Trophoblast cell (in vitro differentiated cells and primary cell): ENCODE measurements at regions not wholly inside any gene's neighbourhood (a gene's known extent, or its start where the extent isn't known, plus 50 kb on each side); places are given as distances from the start of the nearest gene placed in this dataset.

Experiments used
- DNase-seq, 2 donors: peaks; one replicate each; pipeline ENCODE4 v3.0.0-alpha.2; 2016
- H2AFZ ChIP-seq: 2 replicates; pipeline ENCODE4 v1.6.1; 2013; ENCODE audit warnings: low read length, moderate library complexity, mild to moderate bottlenecking; ENCODE audit not compliant: insufficient read depth, poor library complexity
- H2AK5ac ChIP-seq: 2 replicates; pipeline ENCODE4 v1.6.1; 2013; ENCODE audit warnings: mild to moderate bottlenecking, low read length
- H2BK120ac ChIP-seq: 2 replicates; pipeline ENCODE4 v1.6.1; 2013; ENCODE audit warnings: low read length, mild to moderate bottlenecking, moderate library complexity; ENCODE audit not compliant: insufficient read depth, poor library complexity
- H2BK12ac ChIP-seq: 2 replicates; pipeline ENCODE4 v1.6.1; 2013; ENCODE audit warnings: mild to moderate bottlenecking, low read length, moderate library complexity
- H2BK5ac ChIP-seq: 2 replicates; pipeline ENCODE4 v1.6.1; 2013; ENCODE audit warnings: low read length, low read depth, moderate library complexity, mild to moderate bottlenecking; ENCODE audit not compliant: poor library complexity
- H3K14ac ChIP-seq: 2 replicates; pipeline ENCODE4 v1.6.1; 2013; ENCODE audit warnings: mild to moderate bottlenecking, low read length
- H3K18ac ChIP-seq: 2 replicates; pipeline ENCODE4 v1.6.1; 2013; ENCODE audit warnings: mild to moderate bottlenecking, low read length
- H3K23ac ChIP-seq: 2 replicates; pipeline ENCODE4 v1.6.1; 2013; ENCODE audit warnings: low read length
- H3K27ac ChIP-seq: 2 replicates; pipeline ENCODE4 v1.5.1; 2013; ENCODE audit warnings: low read depth, mild to moderate bottlenecking, inconsistent platforms, low read length, moderate library complexity
- H3K27me3 ChIP-seq: 2 replicates; pipeline ENCODE4 v1.6.1; 2013; ENCODE audit warnings: inconsistent platforms, mild to moderate bottlenecking, low read length, moderate library complexity; ENCODE audit not compliant: insufficient read depth
- H3K36me3 ChIP-seq, 2 experiments: 1 replicate in 1 of 2; 2 replicates in 1 of 2; pipeline ENCODE4 v1.6.1; 2013; ENCODE audit warnings: low read length in 2 of 2, mild to moderate bottlenecking in 2 of 2, moderate library complexity in 1 of 2; ENCODE audit not compliant: insufficient read depth in 2 of 2, control insufficient read depth in 1 of 2
- H3K4ac ChIP-seq: 2 replicates; pipeline ENCODE4 v1.6.1; 2013; ENCODE audit warnings: low read depth, mild to moderate bottlenecking, low read length, moderate library complexity
- H3K4me1 ChIP-seq, 2 experiments: 1 replicate in 1 of 2; 2 replicates in 1 of 2; pipeline ENCODE4 v1.6.1; 2013; ENCODE audit warnings: low read length in 2 of 2, mild to moderate bottlenecking in 2 of 2, moderate library complexity in 1 of 2; ENCODE audit not compliant: insufficient read depth in 2 of 2, control insufficient read depth in 1 of 2
- H3K4me2 ChIP-seq: 2 replicates; pipeline ENCODE4 v1.6.1; 2013; ENCODE audit warnings: inconsistent platforms, mild to moderate bottlenecking, low read length, moderate library complexity
- H3K4me3 ChIP-seq: 2 replicates; pipeline ENCODE4 v1.5.1; 2013; ENCODE audit warnings: mild to moderate bottlenecking, low read depth, low read length, inconsistent platforms
- H3K79me1 ChIP-seq: one replicate; pipeline ENCODE4 v1.6.1; 2013; ENCODE audit warnings: low read length
- H3K79me2 ChIP-seq: 2 replicates; pipeline ENCODE4 v1.6.1; 2013; ENCODE audit warnings: low read length, mild to moderate bottlenecking; ENCODE audit not compliant: control insufficient read depth, insufficient read depth, poor library complexity
- H3K9ac ChIP-seq: 2 replicates; pipeline ENCODE4 v1.6.1; 2013; ENCODE audit warnings: mild to moderate bottlenecking, low read length
- H3K9me3 ChIP-seq: 2 replicates; pipeline ENCODE4 v1.6.1; 2013; ENCODE audit warnings: low read depth, mild to moderate bottlenecking, control low read depth, inconsistent platforms, low read length; ENCODE audit not compliant: insufficient read depth
- H4K12ac ChIP-seq: 2 replicates; pipeline ENCODE4 v1.6.1; 2013; ENCODE audit warnings: low read depth, mild to moderate bottlenecking, low read length, moderate library complexity
- H4K8ac ChIP-seq: 2 replicates; pipeline ENCODE4 v1.6.1; 2013; ENCODE audit warnings: low read depth, mild to moderate bottlenecking, low read length, moderate library complexity
- H4K91ac ChIP-seq: one replicate; pipeline ENCODE4 v1.6.1; 2013; ENCODE audit warnings: low read depth, mild to moderate bottlenecking, low read length, moderate library complexity
- WGBS: extraction: QIAGEN DNeasy Blood & Tissue Kit; methylation state at CpG from one replicate; pipeline ENCODE4 v1.1.7; 2013; ENCODE audit warnings: missing lambda C conversion rate; ENCODE audit not compliant: insufficient read length, insufficient coverage; ENCODE audit errors: extremely low coverage; 5-methylcytosine and 5-hydroxymethylcytosine counted together

DNA sequence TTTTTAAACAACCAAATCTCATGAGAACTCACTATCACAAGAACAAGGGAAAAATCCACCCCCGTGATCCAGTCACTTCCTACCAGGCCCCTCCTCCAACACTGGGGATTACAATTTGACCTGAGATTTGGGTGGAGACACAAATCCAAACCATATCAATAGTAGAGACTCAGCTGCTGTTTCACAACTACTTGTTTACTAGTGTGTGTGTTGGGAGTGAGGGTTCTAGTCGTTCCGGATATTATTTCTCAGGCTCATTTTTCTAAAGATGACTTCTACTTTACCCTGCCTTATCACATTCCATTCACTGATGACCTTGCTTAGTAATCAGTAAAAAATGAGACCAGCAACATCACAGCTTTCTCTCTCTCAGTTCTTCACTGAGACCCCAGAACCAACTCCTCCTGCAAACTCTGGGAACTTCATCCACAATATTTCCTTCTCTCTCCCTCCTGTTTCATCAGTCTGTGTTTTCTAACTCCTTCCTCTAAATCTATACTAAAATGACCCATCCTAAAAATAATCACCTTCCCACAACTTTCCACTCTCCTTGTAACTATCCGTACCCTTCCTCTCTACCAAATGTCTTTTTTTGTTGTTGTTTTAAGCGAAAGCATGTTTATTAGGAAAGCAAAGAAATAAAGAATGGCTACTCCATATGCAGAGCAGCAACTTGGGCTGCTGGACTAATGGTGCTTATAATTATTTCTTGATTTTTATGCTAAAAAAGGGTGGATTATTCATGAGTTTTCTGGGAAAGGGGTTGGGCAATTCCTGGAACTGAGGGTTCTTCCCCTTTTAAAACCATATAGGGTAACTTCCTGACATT lies 121.5 kb upstream of the SPRY4 start:
- Histone ChIP-seq H4K8ac (no peak overlapping the region), H3K27ac (peak overlapping the region; percentile 26), H3K79me1 (no peaks in the 10 kb centered on the region), H3K4ac (no peak overlapping the region), H2BK12ac (no peak overlapping the region), H3K4me1 (peaks cover 0 to 3% of the 10 kb centered on the region in 2 experiments), H3K4me2 (no peak overlapping the region), H3K18ac (no peak overlapping the region), H3K23ac (no peak overlapping the region), H2AFZ (no peak overlapping the region), H4K91ac (no peak overlapping the region), H3K9me3 (peaks cover 1% of the 10 kb centered on the region), H4K12ac (no peak overlapping the region), H3K79me2 (no peaks in the 10 kb centered on the region), H3K36me3 (no peaks in the 10 kb centered on the region), H2BK5ac (no peak overlapping the region), H2AK5ac (no peak overlapping the region), H3K9ac (no peak overlapping the region), H3K4me3 (no peak overlapping the region), H3K27me3 (no peaks in the 10 kb centered on the region), H2BK120ac (no peak overlapping the region), H3K14ac (no peak overlapping the region)
- 100% methylated on average over 1 of the region's 5 CpGs for WGBS
- peak; percentile 9 to 67 for DNase-seq

DNA sequence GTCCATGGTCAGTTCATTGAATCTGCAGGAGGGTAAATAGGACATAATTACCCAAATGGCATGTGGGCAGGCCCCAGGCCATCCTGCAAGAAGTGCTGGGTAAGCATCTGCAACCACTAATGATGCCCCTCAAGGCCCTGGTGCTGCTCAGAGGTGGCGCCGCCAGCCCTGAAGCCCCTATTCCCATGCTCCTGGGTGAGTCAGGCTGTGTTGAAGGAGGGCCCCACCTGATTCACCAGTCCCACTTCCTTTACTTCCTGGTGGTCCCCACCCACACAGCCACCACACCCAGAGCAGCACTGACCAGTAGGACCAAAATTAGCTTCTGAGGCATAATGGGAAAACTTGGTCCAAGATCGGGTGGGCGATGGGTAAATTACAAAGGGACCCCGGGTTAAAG lies 120.4 kb upstream of the SPRY4 start:
- no CpG with 5 or more reads among the region's 5 CpGs for WGBS

DNA sequence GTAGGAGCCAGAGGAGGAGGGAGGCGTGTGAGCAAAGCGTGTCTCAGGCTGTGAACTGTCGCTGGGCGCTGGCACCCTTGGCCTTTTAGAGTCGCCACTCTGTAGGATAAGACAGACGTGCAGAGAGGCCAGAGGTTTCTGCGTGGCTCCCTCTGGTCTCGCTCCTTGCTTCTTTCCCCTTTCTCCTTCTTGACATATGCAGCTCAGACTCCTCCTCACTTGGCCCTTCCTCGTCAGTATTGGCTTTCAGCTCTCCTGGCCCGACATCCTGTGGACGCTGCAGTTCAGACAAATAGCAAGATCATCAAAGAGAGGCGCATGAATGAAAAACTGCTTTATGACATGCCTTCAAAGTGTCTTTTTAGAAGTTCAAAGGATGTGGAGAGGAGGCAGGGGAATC lies 116.8 kb upstream of the SPRY4 start:
- WGBS: no CpG with 5 or more reads among the region's 12 CpGs
- H2BK12ac ChIP-seq: no peak overlapping the region
- no peak overlapping the region for H3K4me2 ChIP-seq
- H3K36me3 ChIP-seq: no peaks in the 10 kb centered on the region
- H3K4me1 ChIP-seq: peaks cover 0 to 3% of the 10 kb centered on the region in 2 experiments
- no peaks in the 10 kb centered on the region for H3K79me2 ChIP-seq
- no peak overlapping the region for H3K23ac ChIP-seq
- H2AFZ ChIP-seq: no peak overlapping the region
- H4K12ac ChIP-seq: no peak overlapping the region
- H4K8ac ChIP-seq: no peak overlapping the region
- H3K9me3 ChIP-seq: peaks cover 1% of the 10 kb centered on the region
- no peak overlapping the region for H3K18ac ChIP-seq
- no peak overlapping the region for H3K27ac ChIP-seq
- H3K27me3 ChIP-seq: no peaks in the 10 kb centered on the region
- no peak overlapping the region for H3K4ac ChIP-seq
- no peak overlapping the region for H2AK5ac ChIP-seq
- H3K9ac ChIP-seq: no peak overlapping the region
- H2BK120ac ChIP-seq: no peak overlapping the region
- H3K4me3 ChIP-seq: no peak overlapping the region
- no peak overlapping the region for H2BK5ac ChIP-seq
- H3K79me1 ChIP-seq: no peaks in the 10 kb centered on the region
- no peak overlapping the region for H4K91ac ChIP-seq
- no peak for DNase-seq
- no peak overlapping the region for H3K14ac ChIP-seq

More for the DNA sequence above, 120.4 kb upstream of the SPRY4 start:
- H3K4me2 ChIP-seq: no peak overlapping the region
- H3K4me3 ChIP-seq: no peak overlapping the region
- peak; percentile 4 to 7 for DNase-seq
- peaks cover 1% of the 10 kb centered on the region for H3K9me3 ChIP-seq
- H2BK12ac ChIP-seq: no peak overlapping the region
- H3K79me1 ChIP-seq: no peaks in the 10 kb centered on the region
- no peak overlapping the region for H3K9ac ChIP-seq
- H2AK5ac ChIP-seq: no peak overlapping the region
- no peak overlapping the region for H4K12ac ChIP-seq
- H3K36me3 ChIP-seq: no peaks in the 10 kb centered on the region
- peaks cover 0 to 3% of the 10 kb centered on the region in 2 experiments for H3K4me1 ChIP-seq
- no peak overlapping the region for H2BK5ac ChIP-seq
- no peaks in the 10 kb centered on the region for H3K27me3 ChIP-seq
- H3K18ac ChIP-seq: no peak overlapping the region
- no peak overlapping the region for H3K14ac ChIP-seq
- H3K23ac ChIP-seq: no peak overlapping the region
- H3K4ac ChIP-seq: no peak overlapping the region
- H4K91ac ChIP-seq: no peak overlapping the region
- H4K8ac ChIP-seq: no peak overlapping the region
- H3K27ac ChIP-seq: no peak overlapping the region
- no peak overlapping the region for H2AFZ ChIP-seq
- no peaks in the 10 kb centered on the region for H3K79me2 ChIP-seq
- no peak overlapping the region for H2BK120ac ChIP-seq

DNA sequence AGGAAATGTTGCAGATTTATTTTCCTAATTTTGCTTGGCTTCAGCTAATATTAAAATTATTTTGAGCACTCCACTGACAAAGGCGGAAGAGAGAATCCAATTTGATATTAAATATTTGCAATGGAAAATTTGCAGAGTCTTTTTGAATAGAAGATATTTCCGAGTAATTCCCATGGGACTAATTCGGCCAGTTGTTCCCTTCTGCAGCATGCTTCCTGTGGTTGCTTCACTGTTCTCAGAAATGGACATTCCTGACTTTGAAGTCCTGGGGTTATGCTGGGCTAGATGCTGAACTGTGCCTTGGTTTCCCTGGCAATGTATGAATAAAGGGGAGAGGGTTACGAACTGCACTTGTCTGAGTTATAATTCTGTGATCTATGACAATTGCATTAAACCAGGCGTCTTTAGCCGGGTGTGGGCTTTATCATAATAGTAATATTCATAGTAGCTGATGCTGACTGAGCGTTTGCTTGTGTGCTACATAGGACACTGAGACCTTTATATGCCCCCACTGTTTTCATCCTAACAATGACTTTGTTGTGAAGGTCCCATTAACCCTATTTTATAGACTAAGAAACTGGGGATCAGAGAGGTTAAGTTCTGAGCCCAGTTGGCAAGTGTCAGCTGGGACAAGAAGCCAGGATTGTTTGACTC lies 114.5 kb upstream of the SPRY4 start:
- Histone ChIP-seq H3K4me1 (no peaks in the 10 kb centered on the region), H4K8ac (no peak overlapping the region)
- no CpG with 5 or more reads among the region's 7 CpGs for WGBS

More for the DNA sequence above, 114.5 kb upstream of the SPRY4 start:
- H2BK120ac ChIP-seq: no peak overlapping the region
- H4K91ac ChIP-seq: no peak overlapping the region
- no peaks in the 10 kb centered on the region for H3K79me2 ChIP-seq
- no peak overlapping the region for H3K9ac ChIP-seq
- H3K9me3 ChIP-seq: no peaks in the 10 kb centered on the region
- no peak overlapping the region for H3K18ac ChIP-seq
- no peaks in the 10 kb centered on the region for H3K27me3 ChIP-seq
- H3K4ac ChIP-seq: no peak overlapping the region
- no peak overlapping the region for H4K12ac ChIP-seq
- no peak for DNase-seq
- no peak overlapping the region for H2AFZ ChIP-seq
- H3K23ac ChIP-seq: no peak overlapping the region
- no peak overlapping the region for H2AK5ac ChIP-seq
- no peak overlapping the region for H2BK12ac ChIP-seq
- no peak overlapping the region for H3K4me3 ChIP-seq
- no peaks in the 10 kb centered on the region for H3K79me1 ChIP-seq
- H3K4me2 ChIP-seq: no peak overlapping the region
- H3K14ac ChIP-seq: no peak overlapping the region
- H3K27ac ChIP-seq: no peak overlapping the region
- H3K36me3 ChIP-seq: no peaks in the 10 kb centered on the region
- no peak overlapping the region for H2BK5ac ChIP-seq
